Activated T-cell treated with anti-CD3 and anti-CD28 coated beads for 24 hours (primary cell): ENCODE measurements at regions not wholly inside any gene's neighbourhood (a gene's known extent, or its start where the extent isn't known, plus 50 kb on each side); places are given as distances from the start of the nearest gene placed in this dataset.
"Not testable (repeated sequence)": the region's sequence is repeated elsewhere in the genome, so short reads cannot be mapped to it uniquely, and the experiment has no call there.

ENCODE experiments used
- DNase-seq: peaks from one replicate; pipeline ENCODE4 v3.0.0-alpha.2; 2020; ENCODE audit warnings: low read depth

DNA sequence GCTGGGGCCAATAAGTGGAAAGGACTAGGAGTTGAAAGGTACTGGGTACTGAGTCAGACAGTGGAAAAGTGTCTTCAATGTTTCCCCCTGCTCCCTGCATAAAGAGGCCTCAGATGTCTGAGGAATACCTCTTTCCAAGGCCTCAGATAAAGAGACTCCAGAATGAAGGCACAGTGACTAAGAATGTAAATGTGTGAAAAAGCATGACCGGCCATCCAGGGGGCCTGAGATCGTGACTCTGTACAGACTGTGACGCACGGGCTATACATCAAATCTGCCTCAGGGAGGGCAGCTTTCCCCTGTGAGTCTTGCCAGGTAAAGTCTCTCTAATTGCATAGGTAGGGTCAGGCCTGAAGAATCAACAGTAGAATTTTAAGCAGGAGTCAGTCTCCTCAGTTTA, 1690.5 kb downstream of the KCNT2 start:
- no peak for DNase-seq

DNA sequence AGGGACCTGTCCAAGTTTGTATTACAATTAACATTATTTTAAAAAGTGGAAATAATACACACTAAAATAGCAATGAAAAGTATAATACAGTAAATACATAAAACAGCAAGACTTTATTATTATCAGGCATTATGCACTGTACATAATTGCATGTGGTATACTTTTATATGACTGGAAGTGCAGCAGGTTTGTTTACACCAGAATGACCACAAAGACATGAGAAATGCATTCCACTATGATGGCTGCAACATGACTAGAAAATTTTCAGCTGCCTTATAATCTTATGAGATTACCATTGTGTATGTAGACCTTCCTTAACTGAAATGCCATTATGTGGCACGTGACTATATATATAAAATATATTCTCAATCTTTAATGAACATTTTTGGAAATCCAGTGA, 1699.6 kb downstream of the KCNT2 start:
- no peak for DNase-seq

DNA sequence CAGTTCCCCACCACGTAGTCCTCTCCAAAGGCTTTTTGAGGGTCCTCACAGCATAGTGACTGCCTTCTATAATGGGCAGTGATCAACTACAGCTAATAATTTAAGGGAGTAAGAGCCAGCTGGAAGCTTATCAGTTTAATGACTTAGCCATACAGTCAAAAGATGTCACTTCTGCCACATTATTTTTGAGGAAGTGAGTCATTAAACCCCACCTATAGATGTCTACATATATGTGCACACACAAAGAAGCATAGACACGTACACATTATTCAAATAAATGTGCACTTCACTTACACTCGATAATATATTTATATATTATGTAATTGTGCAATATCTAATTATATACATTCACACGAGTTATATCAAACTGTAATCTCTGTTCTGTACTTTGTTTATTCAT, 1704.7 kb downstream of the KCNT2 start:
- DNase-seq = no peak

DNA sequence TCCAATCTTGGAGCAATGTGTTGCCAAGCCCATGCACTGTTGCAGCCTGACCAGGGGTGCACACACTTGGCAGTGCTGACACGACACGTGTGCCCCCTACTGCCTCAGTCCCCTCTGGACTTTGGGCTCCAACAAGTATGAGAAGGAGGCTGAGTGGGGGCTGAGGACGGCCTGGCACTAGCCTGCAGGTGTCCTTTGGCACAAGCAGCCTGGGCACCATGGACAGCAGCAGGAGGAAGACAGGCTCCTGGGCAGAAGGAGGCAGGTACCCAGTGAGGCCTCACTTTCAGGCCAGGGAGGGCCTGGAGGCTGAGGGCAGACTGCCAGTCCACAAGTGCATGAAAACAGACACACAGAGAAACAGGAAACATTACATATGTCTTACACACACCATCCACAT, 1702.9 kb upstream of the B3GALT2 start:
- no peak for DNase-seq

DNA sequence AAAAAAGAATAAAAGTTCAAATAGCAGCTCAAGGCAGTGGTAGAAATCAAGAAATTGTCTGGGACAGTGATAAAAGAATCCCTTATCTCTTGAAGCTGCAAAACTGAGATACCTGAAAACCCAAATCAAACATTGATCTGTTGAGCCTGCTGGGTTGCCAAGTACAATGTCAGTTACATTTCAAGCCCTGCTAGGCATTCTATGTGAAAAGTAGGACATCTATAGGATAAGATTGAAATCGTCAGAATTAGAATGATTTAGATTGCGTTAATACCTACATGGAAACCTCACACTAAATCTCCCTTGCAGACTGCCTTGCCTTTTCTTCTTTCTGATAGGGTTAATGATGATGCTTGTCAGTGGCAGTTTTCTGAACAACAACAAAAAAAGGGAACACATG, 1684.4 kb upstream of the B3GALT2 start:
- no peak for DNase-seq

DNA sequence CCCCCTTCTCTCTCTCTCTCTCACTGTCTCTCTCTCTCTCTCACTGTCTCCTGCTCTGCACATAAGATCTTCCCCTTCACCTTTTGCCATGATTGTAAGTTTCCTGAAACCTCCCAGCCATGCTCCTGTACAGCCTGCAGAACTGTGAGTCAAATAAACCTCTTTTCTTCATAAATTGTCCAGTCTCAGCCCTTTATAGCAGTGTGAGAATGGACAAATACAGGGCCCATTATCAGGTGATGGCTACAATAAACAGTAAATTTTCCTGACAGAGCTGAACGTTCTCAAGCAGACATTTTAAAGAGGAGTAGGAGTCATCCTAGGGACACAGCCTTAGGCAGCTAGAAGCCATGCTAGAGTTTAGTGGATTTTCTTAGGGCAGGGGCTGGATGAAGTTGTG, 1679.7 kb upstream of the B3GALT2 start:
- DNase-seq = no peak

DNA sequence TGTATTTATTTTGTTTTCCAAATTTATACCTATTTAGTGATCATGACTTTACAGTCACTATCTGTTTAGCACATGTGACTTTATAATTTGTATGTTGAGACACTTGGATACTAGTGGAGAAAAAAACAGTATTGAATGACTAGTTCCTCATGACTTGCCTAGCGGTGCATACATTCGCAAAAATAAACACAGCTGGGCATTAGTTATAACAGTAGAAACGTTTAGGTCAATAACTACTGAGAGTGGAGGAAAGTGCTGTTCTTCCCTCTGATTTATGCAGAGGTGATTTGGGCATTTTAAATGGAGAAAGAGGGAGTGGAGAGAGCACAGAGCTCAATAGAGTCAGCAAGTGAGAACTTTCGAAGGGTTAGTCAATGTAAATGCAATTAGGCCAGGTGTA, 1679.0 kb upstream of the B3GALT2 start:
- DNase-seq = no peak

DNA sequence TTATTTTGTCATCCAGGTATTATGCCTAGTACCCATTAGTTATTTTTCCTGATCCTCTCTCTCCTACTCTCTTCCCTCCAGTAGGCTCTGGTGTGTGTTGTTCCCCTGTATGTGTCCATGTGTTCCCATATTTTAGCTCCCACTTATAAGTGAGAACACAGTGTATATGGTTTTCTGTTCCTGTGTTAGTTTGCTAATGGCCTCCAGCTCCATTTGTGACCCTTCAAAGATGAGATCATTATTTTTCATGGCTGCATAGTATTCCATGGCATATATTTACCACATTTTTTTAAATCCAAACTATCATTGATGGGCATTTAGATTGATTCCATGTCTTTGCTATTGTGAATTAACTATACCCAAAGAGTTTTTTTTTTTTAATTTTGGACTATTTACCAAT, 1675.7 kb upstream of the B3GALT2 start:
- DNase-seq = no peak

DNA sequence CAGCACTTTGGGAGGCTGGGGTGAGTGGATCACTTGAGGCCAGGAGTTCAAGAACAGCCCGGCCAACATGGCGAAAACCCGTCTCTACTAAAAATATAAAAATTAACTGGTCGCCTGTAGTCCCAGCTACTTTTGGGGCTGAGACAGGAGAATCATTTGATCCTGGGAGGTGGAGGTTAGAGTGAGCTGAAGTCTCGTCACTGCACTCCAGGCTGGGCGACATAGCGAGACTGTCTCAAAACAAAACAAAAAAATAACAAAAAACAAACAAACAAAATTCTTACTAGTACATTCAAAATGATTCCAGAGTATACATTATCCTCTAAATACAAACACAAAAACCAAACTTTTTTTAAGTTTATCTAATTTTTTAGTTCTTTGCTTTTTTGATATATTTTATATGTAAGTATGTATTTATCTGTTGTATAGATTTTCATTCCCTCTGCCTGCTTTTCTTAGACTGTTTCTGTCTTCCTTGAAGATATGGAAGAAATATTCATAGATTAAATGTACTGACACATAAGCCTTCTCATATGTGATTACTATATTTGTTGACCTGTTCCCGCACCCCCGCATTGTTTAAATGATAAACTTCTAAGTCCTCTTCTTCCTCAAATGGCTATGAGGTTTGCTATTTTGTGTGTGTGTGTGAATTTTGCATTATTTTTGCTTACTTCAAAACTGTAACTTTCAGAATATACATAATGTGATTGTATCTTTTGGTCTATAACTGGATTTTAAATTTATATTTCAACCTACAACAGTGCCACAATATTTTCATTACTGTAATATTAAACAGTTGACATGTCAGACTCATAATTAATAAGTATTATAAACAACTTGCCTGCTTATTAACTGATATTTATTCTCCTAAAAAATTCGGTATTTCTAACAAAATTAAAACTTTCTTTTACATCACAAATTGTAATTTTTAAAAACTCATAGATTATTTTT, 1674.1 kb upstream of the B3GALT2 start:
- no peak for DNase-seq

DNA sequence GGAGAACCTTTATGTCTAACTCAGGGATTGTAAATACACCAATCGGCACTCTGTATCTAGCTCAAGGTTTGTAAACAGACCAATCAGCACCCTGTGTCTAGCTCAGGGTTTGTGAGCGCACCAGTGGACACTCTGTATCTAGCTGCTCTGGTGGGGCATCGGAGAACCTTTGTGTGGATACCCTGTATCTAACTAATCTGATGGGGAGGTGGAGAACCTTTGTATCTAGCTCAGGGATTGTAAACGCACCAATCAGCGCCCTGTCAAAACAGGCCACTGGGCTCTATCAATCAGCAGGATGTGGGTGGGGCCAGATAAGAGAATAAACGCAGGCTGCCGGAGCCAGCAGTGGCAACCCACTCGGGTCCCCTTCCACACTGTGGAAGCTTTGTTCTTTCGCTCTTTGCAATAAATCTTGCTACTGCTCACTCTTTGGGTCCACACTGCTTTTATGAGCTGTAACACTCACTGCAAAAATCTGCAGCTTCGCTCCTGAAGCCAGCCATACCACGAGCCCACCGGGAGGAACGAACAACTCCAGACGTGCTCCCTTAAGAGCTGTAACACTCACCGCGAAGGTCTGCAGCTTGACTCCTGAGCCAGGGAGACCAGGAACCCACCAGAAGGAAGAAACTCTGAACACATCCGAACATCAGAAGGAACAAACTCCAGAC, 1673.2 kb upstream of the B3GALT2 start:
- not testable (repeated sequence) for DNase-seq

DNA sequence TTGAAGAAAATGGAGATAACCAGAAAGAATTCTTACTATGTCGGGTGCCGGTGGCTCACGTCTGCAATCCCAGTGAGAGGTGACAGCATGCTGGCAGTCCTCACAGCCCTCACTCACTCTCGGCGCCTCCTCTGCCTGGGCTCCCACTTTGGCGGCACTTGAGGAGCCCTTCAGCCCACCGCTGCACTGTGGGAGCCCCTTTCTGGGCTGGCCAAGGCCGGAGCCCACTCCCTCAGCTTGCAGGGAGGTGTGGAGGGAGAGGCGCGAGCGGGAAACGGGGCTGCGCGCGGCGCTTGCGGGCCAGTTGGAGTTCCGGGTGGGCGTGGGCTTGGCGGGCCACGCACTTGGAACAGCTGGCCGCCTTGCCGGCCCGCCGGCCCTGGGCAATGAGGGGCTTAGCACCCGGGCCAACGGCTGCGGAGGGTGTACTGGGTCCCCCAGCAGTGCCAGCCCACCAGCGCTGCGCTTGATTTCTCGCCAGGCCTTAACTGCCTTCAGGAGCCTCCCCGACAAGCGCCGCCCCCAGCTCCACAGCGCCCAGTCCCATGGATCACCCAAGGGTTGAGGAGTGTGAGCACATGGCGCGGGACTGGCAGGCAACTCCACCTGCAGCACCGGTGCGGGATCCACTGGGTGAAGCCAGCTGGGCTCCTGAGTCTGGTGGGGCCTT, 1672.5 kb upstream of the B3GALT2 start:
- DNase-seq = not testable (repeated sequence)

DNA sequence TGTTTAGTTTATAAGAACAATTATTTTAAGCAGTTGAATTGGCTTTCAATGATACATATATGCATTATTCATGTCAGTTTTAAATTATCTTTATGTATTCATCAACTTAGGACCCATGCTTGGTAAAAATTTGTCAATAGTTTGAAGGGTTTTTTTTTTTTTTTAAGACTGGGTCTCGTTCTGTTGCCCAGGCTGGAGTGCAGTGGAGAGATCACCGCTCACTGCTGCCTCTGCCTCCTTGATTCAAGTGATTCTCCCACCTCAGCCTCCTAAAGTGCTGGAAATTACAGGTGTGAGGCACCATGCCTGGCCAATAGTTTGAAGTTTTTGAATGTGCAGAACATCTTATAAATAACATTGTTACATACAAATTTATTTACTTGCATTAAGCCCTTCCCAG, 1671.0 kb upstream of the B3GALT2 start:
- DNase-seq = no peak

DNA sequence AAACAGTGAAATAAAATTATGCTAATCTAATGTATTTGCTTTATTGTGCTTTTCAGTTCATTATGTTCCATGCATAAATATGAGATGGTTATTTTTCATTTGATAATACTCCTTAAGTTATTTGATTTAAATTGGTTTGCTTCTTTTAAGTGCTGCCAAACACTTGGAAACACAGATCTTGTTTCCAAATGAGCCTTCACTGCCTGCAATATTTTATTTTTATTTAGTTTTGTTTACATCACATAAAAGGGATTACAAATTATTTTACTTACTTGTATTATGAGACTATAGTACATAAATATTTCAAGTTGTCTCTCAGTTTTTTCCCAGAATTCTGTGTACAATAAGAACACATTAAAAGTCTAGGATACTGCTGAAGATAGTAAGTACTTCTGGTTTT, 1662.4 kb upstream of the B3GALT2 start:
- DNase-seq = no peak

DNA sequence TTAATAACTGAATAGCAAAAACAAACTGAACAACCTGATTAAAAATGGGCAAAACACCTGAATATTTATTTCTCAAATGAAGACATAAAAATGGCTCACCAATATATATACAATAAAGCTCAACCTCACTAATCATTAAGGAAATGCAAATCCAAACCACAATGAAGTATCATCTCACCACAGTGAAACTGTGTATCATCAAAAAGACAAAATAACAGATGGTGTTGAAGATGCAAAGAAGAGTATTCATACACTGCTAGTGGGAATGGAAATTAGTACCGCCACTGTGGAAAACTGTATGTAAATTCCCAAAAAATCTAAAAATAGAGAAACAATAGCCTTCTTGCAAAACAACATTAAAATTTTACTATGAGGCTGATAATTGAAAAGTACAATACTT, 1660.1 kb upstream of the B3GALT2 start:
- DNase-seq = no peak

DNA sequence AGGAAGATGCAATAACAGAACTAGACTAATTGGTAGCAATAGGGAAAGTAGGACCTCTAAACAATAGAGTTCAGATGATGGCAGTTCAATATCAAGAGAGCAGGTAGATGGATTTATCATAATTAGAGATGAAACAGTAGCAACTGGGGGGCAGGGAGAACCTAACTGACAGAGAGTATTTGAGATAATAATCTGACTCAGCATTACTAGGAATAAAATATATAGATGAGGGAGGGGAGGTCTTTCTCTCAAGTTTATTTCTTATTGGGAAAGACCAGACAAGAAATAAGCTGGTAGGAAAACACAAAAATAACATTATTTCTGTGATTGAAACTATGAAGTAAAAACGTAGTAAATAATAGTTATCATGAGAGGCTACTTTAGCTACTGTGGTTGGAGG, 1656.7 kb upstream of the B3GALT2 start:
- no peak for DNase-seq

DNA sequence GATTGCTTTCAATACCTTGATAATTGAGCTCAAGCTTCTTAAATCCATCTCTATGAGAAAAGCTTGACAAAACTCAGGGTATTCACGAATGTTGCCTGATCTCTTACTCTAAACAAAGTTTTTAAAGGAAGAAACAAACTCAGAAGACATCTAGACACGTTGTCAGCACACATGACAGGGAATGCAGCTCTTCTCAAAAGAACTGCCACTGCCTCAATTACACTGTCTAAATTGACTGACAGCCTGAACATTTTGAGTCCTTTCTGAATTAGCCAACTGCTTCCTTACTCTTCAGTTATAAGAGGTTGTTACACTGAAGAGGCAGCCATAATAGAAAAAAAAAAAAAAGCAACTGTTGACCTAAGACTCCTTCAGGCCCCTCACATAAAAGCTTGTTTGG, 1646.7 kb upstream of the B3GALT2 start:
- DNase-seq = no peak

DNA sequence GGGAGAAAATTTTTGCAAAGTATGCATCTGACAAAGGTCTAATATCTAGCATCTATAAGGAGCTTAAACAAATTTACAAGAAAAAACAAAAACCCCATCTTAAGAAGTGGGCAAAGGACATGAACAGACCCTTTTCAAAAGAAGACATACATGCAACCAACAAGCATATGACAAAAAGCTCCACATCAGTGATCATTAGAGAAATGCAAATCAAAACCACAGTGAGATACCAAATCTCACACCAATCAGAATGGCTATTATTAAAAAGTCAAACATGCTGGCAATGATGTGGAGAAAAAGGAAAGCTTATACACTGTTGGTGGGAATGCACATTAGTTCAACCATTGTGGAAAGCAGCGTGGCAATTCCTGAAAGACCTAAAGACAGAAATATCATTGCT, 1645.2 kb upstream of the B3GALT2 start:
- DNase-seq = not testable (repeated sequence)

DNA sequence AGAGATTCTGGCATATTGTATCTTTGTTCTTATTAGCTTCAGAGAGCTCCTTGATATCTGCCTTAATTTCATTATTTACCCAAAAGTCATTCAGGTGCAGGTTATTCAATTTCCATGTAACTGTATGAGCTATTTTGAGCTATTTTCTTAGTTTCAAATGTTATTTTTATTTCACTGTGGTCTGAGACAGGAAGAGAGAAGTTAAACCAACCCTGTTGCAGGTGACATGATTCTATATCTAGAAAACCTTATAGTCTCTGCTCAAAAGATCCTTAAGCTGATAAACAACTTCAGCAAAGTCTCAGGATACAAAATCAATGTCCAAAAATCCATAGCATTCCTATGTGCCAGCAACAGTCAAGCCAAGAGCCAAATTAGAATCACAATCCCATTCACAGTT, 1644.0 kb upstream of the B3GALT2 start:
- DNase-seq = no peak

DNA sequence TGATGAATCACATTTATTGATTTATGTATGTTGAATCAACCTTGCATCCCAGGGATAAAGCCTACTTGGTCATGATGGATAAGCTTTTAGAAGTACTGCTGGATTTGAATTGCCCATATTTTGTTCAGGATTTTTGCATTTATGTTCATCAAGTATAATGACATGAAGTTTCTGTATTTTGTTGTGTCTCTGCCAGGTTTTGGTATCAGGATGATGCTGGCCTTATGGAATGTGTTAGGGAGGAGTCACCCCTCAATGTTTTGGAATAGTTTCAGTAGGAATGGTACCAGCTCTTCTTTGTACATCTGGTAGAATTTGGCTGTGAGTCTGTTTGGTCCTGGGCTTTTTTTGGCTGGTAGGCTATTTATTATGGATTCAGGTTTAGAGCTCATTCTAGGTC, 1643.1 kb upstream of the B3GALT2 start:
- DNase-seq = no peak

DNA sequence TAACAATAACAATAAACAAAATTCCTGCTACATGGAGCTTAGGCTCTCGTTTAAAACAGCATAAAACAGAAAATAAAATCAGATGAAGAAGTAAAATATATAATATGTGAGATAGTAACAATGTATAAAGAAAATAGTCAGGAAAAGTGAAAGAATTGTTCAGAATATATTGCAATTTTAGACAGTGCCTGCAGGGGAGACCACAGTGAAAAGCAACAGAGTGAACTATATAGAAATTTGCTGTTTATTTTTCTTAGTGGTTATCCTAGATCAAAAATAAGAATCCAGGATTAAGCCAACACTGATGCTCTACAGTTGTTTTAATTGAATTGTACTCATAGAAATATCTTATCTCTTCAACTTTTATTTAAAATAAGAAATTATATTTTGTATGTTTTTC, 1639.0 kb upstream of the B3GALT2 start:
- no peak for DNase-seq

DNA sequence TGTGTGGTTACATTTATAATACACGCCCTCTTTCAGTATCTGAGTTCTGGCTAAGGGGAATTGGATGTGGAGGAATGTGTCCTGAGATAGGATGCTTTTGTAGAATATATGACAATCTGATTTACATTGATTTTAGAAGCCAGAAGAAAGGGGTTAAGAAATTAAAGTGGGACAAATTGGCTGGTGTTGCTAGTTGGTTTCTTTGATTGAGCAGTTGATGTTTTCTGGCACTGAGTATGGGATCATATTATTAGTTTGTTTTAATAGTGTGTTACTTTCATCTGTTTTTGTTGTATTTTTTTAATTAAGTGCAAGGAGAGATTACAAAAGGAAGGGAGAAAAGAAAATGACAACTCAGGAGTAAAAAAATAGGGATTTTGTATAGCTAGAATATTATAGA, 1634.7 kb upstream of the B3GALT2 start:
- no peak for DNase-seq

DNA sequence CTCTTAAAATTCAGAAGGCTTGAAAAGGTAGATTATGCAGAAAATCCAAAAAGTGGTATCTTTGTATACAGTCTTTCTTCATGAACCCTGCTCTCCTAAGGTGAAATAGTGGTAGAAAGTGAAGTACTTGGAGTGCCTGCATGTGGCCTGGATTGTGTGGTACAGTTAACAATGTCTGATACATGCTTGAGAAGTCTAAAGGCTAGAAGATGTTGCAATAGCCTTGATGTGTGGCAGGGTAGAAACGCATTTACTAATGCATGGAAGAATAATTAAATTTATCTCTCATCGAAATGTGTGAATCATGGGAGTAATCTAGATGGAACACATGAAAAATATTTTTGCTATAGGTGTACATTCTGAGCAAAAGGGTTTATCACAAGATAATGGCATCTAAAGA, 1632.3 kb upstream of the B3GALT2 start:
- no peak for DNase-seq

DNA sequence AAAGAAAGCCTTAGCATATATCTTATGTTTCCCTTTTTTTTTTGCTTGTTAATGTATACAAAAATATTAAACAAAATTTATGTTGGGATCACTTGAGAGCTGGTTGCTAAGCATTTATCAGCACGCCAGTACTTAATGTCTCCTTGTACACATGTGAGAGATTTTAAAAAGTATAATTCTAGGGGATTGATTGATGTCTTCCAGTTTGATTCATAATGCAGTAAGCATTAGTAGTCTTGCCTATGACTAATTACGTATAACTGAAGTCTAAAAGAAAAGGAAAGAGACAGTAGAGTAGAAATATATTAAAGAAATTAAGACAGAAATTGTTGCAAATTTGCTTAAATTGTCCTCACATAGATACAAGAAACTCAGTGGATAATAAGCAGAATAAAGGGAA, 1630.4 kb upstream of the B3GALT2 start:
- DNase-seq = no peak
